WTC11 (cell line): ENCODE measurements at regions not wholly inside any gene's neighbourhood (a gene's known extent, or its start where the extent isn't known, plus 50 kb on each side); places are given as distances from the start of the nearest gene placed in this dataset.

ENCODE experiments used
- ATAC-seq: fragments of 200-7000 bp; cut with Tn5 transposase; 2 replicates; pipeline ENCODE4 v1.10.0; 2021; ENCODE audit warnings: mild to moderate bottlenecking, moderate library complexity
- CTCF ChIA-PET: fragments of 300-600 bp; sonication (Branson Sonifier 250); formaldehyde crosslinking; loops from one replicate; lab custom pipeline; 2021; ENCODE audit warnings: antibody characterized with exemption; lab: Charles Lee
- POLR2A ChIA-PET: fragments of 350-600 bp; sonication (Branson Sonifier 250); formaldehyde crosslinking; loops from one replicate; lab custom pipeline; 2021; ENCODE audit warnings: antibody characterized with exemption; lab: Charles Lee
- DNase-seq: peaks from one replicate; pipeline ENCODE4 v3.0.0; 2021; ENCODE audit warnings: low spot score
- H3K27ac Mint-ChIP-seq: 2 replicates; pipeline ENCODE4 v1.8.0; 2021; ENCODE audit warnings: mixed read lengths
- H3K27me3 Mint-ChIP-seq: 2 replicates; pipeline ENCODE4 v1.8.0; 2021; ENCODE audit warnings: low read depth, mild to moderate bottlenecking, moderate library complexity, mixed read lengths
- H3K36me3 Mint-ChIP-seq: 2 replicates; pipeline ENCODE4 v1.8.0; 2021; ENCODE audit warnings: mixed read lengths
- H3K4me1 Mint-ChIP-seq: 2 replicates; pipeline ENCODE4 v1.8.0; 2022; ENCODE audit warnings: mixed read lengths
- H3K4me3 Mint-ChIP-seq: 2 replicates; pipeline ENCODE4 v1.8.0; 2021; ENCODE audit warnings: mild to moderate bottlenecking, moderate library complexity, mixed read lengths
- H3K9me3 Mint-ChIP-seq: 2 replicates; pipeline ENCODE4 v1.8.0; 2021; ENCODE audit warnings: mixed read lengths
- ARID4B ChIP-seq: sonication (generic); formaldehyde crosslinking; IDR thresholded peaks from 2 replicates; pipeline ENCODE4 v1.8.0; 2023; ENCODE audit warnings: missing genetic modification reagents, mild to moderate bottlenecking, borderline replicate concordance
- E2F1 ChIP-seq: sonication (generic); formaldehyde crosslinking; IDR thresholded peaks from 2 replicates; pipeline ENCODE4 v1.8.0; 2022; ENCODE audit warnings: mild to moderate bottlenecking, missing genetic modification reagents
- GABPB1 ChIP-seq: sonication (generic); formaldehyde crosslinking; IDR thresholded peaks from 2 replicates; pipeline ENCODE4 v1.8.1; 2023; ENCODE audit warnings: mild to moderate bottlenecking, missing genetic modification reagents
- JAZF1 ChIP-seq: fragments of 250-450 bp; sonication (Bioruptor Pico); IDR thresholded peaks from 2 replicates; pipeline ENCODE4 v1.9.0; 2021; ENCODE audit warnings: moderate library complexity, mild to moderate bottlenecking, inconsistent platforms
- MAX ChIP-seq: sonication (generic); formaldehyde crosslinking; IDR thresholded peaks from 2 replicates; pipeline ENCODE4 v1.8.0; 2022; ENCODE audit warnings: mild to moderate bottlenecking, missing genetic modification reagents
- MLX ChIP-seq: sonication (generic); formaldehyde crosslinking; IDR thresholded peaks from 2 replicates; pipeline ENCODE4 v1.8.1; 2023; ENCODE audit warnings: mild to moderate bottlenecking, missing genetic modification reagents, moderate library complexity
- MXD4 ChIP-seq: fragments of 250-450 bp; sonication (Bioruptor Pico); IDR thresholded peaks from 2 replicates; pipeline ENCODE4 v1.8.0; 2021; ENCODE audit warnings: mild to moderate bottlenecking, moderate library complexity, borderline replicate concordance
- MYBL2 ChIP-seq: sonication (generic); formaldehyde crosslinking; IDR thresholded peaks from 2 replicates; pipeline ENCODE4 v1.8.1; 2023; ENCODE audit warnings: mild to moderate bottlenecking, moderate library complexity, missing genetic modification reagents
- NR1H2 ChIP-seq: sonication (generic); formaldehyde crosslinking; IDR thresholded peaks from 2 replicates; pipeline ENCODE4 v1.9.0; 2021; ENCODE audit warnings: mild to moderate bottlenecking, moderate library complexity, missing genetic modification reagents
- OVOL2 ChIP-seq: fragments of 250-450 bp; sonication (Bioruptor Pico); IDR thresholded peaks from 2 replicates; pipeline ENCODE4 v1.9.0; 2021; ENCODE audit warnings: mild to moderate bottlenecking, borderline replicate concordance
- PREB ChIP-seq: sonication (generic); formaldehyde crosslinking; IDR thresholded peaks from 2 replicates; pipeline ENCODE4 v1.8.1; 2022; ENCODE audit warnings: mild to moderate bottlenecking, missing genetic modification reagents, moderate library complexity, borderline replicate concordance
- SOX15 ChIP-seq: fragments of 250-450 bp; sonication (Bioruptor Pico); IDR thresholded peaks from 2 replicates; pipeline ENCODE4 v1.9.0; 2021; ENCODE audit warnings: mild to moderate bottlenecking
- SP1 ChIP-seq: sonication (generic); formaldehyde crosslinking; conservative IDR thresholded peaks from 2 replicates; pipeline ENCODE4 v1.8.1; 2022; ENCODE audit warnings: missing genetic modification reagents
- TEAD1 ChIP-seq: sonication (generic); formaldehyde crosslinking; IDR thresholded peaks from 2 replicates; pipeline ENCODE4 v1.8.0; 2022; ENCODE audit warnings: mild to moderate bottlenecking, missing genetic modification reagents
- TP53 ChIP-seq: sonication (generic); formaldehyde crosslinking; IDR thresholded peaks from 2 replicates; pipeline ENCODE4 v1.8.1; 2023; ENCODE audit warnings: mild to moderate bottlenecking, missing genetic modification reagents
- ZNF219 ChIP-seq: sonication (generic); formaldehyde crosslinking; IDR thresholded peaks from 2 replicates; pipeline ENCODE4 v1.8.0; 2023; ENCODE audit warnings: missing genetic modification reagents, mild to moderate bottlenecking, borderline replicate concordance
- ZNF317 ChIP-seq: sonication (generic); formaldehyde crosslinking; IDR thresholded peaks from 2 replicates; pipeline ENCODE4 v1.8.1; 2023; ENCODE audit warnings: low read depth, mild to moderate bottlenecking, moderate library complexity, missing genetic modification reagents, borderline replicate concordance
- ZNF416 ChIP-seq: fragments of 250-450 bp; sonication (Bioruptor Pico); IDR thresholded peaks from 2 replicates; pipeline ENCODE4 v1.9.0; 2021; ENCODE audit warnings: mild to moderate bottlenecking, inconsistent platforms
- ZNF671 ChIP-seq: fragments of 250-450 bp; sonication (Bioruptor Pico); IDR thresholded peaks from 2 replicates; pipeline ENCODE4 v1.8.0; 2021; ENCODE audit warnings: mild to moderate bottlenecking
- TF ChIP-seq, protein P1 (sequence below): fragments of 250-450 bp; sonication (Bioruptor Pico); IDR thresholded peaks from 2 replicates; pipeline ENCODE4 v1.8.0; 2021; ENCODE audit warnings: mild to moderate bottlenecking

GRCh38 chr14:86505808-86506207 lies 975.9 kb downstream of the FLRT2 start (continued):
- TF ChIP-seq ARID4B (no peak), MLX (CRISPR knock-in tag) (no peak), TEAD1 (CRISPR knock-in tag) (no peak), ZNF416 (no peak), MAX (no peak), E2F1 (CRISPR knock-in tag) (no peak)
- TF ChIP-seq, all 79 proteins: peak for 0

GRCh38 chr14:86501611-86502010 lies 971.7 kb downstream of the FLRT2 start:
- no peak; the same call in 1 of the 2 replicates for ATAC-seq
- TF ChIP-seq E2F1 (CRISPR knock-in tag) = no peak
- TF ChIP-seq SOX15 (CRISPR knock-in tag) = no peak
- TF ChIP-seq ZNF671 (CRISPR knock-in tag) = no peak
- no peak for TF ChIP-seq MXD4 (CRISPR knock-in tag)
- TF ChIP-seq PREB (CRISPR knock-in tag) = no peak
- no peak for TF ChIP-seq TP53 (CRISPR knock-in tag)
- no peak for TF ChIP-seq NR1H2
- TF ChIP-seq ZNF219 (CRISPR knock-in tag) = no peak
- TF ChIP-seq, protein P1, sequence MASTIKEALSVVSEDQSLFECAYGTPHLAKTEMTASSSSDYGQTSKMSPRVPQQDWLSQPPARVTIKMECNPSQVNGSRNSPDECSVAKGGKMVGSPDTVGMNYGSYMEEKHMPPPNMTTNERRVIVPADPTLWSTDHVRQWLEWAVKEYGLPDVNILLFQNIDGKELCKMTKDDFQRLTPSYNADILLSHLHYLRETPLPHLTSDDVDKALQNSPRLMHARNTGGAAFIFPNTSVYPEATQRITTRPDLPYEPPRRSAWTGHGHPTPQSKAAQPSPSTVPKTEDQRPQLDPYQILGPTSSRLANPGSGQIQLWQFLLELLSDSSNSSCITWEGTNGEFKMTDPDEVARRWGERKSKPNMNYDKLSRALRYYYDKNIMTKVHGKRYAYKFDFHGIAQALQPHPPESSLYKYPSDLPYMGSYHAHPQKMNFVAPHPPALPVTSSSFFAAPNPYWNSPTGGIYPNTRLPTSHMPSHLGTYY (CRISPR knock-in tag) = no peak
- no peak for TF ChIP-seq OVOL2
- TF ChIP-seq MAX = no peak
- TF ChIP-seq JAZF1 (CRISPR knock-in tag) = no peak
- TF ChIP-seq MYBL2 = no peak
- TF ChIP-seq ZNF416 = no peak
- TF ChIP-seq ZNF317 (CRISPR knock-in tag) = no peak
- TF ChIP-seq GABPB1 (CRISPR knock-in tag) = no peak
- no peak for TF ChIP-seq SP1 (CRISPR knock-in tag)
- no peak for TF ChIP-seq ARID4B
- TF ChIP-seq, all 79 proteins: peak for 0

More at GRCh38 chr14:86501611-86502010, 971.7 kb downstream of the FLRT2 start:
- ChIA-PET POLR2A (no interaction called here), CTCF (no interaction called here)
- Mint-ChIP-seq H3K27ac (no peak overlapping the region), H3K9me3 (no peaks in the 10 kb centered on the region), H3K4me3 (no peak overlapping the region), H3K4me1 (no peaks in the 10 kb centered on the region), H3K36me3 (no peaks in the 10 kb centered on the region), H3K27me3 (no peaks in the 10 kb centered on the region)
- no peak for DNase-seq
